CD8-positive, alpha-beta memory T cell (primary cell): ENCODE measurements at regions not wholly inside any gene's neighbourhood (a gene's known extent, or its start where the extent isn't known, plus 50 kb on each side); places are given as distances from the start of the nearest gene placed in this dataset.

Source experiments
- CTCF ChIA-PET: fragments of 350-600 bp; sonication (Branson Sonifier 250); formaldehyde crosslinking; loops from one replicate; lab custom pipeline; 2021; ENCODE audit warnings: antibody characterized with exemption; lab: Charles Lee
- POLR2A ChIA-PET: fragments of 350-600 bp; sonication (Branson Sonifier 250); formaldehyde crosslinking; loops from one replicate; lab custom pipeline; 2021; ENCODE audit warnings: antibody characterized with exemption; lab: Charles Lee
- DNase-seq, 5 donors: peaks; one replicate each; pipeline versions ENCODE4 v3.0.0 to v3.0.0-alpha.2; 2020 to 2022; ENCODE audit warnings: mixed read lengths in 1 of 5
- H3K27ac ChIP-seq: one replicate; pipeline ENCODE4 v1.7.0; 2013; ENCODE audit warnings: low read depth, mild to moderate bottlenecking, low read length, moderate library complexity
- H3K27me3 ChIP-seq: 2 replicates; pipeline ENCODE4 v1.7.0; 2013; ENCODE audit warnings: low read length, mild to moderate bottlenecking; ENCODE audit not compliant: insufficient read depth, poor library complexity, severe bottlenecking
- H3K36me3 ChIP-seq: 2 replicates; pipeline ENCODE4 v1.7.0; 2013; ENCODE audit warnings: mild to moderate bottlenecking, low read length, moderate library complexity; ENCODE audit not compliant: insufficient read depth
- H3K4me1 ChIP-seq: 2 replicates; pipeline ENCODE4 v1.7.0; 2013; ENCODE audit warnings: mild to moderate bottlenecking, low read length, moderate library complexity; ENCODE audit not compliant: insufficient read depth
- H3K4me3 ChIP-seq: 2 replicates; pipeline ENCODE4 v1.7.0; 2013; ENCODE audit warnings: mild to moderate bottlenecking, low read length
- H3K9me3 ChIP-seq: 2 replicates; pipeline ENCODE4 v1.7.0; 2013; ENCODE audit warnings: mild to moderate bottlenecking, low read length
- H3K27ac Mint-ChIP-seq, 8 donors: one replicate each; pipeline ENCODE4 v1.8.0; 2020 to 2021; ENCODE audit warnings: mixed read lengths in 8 of 8, mild to moderate bottlenecking in 6 of 8, inconsistent platforms in 3 of 8, moderate library complexity in 3 of 8
- H3K27me3 Mint-ChIP-seq, 2 donors: one replicate each; pipeline ENCODE4 v1.8.0; 2020 to 2021; ENCODE audit warnings: mixed read lengths in 2 of 2, mild to moderate bottlenecking in 1 of 2, moderate library complexity in 1 of 2
- H3K36me3 Mint-ChIP-seq, 3 donors: one replicate each; pipeline ENCODE4 v1.8.0; 2020 to 2021; ENCODE audit warnings: mixed read lengths in 3 of 3, inconsistent platforms in 1 of 3, mild to moderate bottlenecking in 1 of 3
- H3K4me1 Mint-ChIP-seq, 3 donors: one replicate each; pipeline ENCODE4 v1.8.0; 2020 to 2021; ENCODE audit warnings: mixed read lengths in 3 of 3, inconsistent platforms in 1 of 3, mild to moderate bottlenecking in 1 of 3
- H3K4me3 Mint-ChIP-seq, 7 donors: one replicate each; pipeline ENCODE4 v1.8.0; 2020 to 2021; ENCODE audit warnings: mixed read lengths in 7 of 7, mild to moderate bottlenecking in 6 of 7, moderate library complexity in 4 of 7, inconsistent platforms in 2 of 7
- H3K9me3 Mint-ChIP-seq, 5 donors: one replicate each; pipeline ENCODE4 v1.8.0; 2020 to 2022; ENCODE audit warnings: mixed read lengths in 5 of 5, mild to moderate bottlenecking in 3 of 5, moderate library complexity in 2 of 5, inconsistent platforms in 1 of 5

DNA sequence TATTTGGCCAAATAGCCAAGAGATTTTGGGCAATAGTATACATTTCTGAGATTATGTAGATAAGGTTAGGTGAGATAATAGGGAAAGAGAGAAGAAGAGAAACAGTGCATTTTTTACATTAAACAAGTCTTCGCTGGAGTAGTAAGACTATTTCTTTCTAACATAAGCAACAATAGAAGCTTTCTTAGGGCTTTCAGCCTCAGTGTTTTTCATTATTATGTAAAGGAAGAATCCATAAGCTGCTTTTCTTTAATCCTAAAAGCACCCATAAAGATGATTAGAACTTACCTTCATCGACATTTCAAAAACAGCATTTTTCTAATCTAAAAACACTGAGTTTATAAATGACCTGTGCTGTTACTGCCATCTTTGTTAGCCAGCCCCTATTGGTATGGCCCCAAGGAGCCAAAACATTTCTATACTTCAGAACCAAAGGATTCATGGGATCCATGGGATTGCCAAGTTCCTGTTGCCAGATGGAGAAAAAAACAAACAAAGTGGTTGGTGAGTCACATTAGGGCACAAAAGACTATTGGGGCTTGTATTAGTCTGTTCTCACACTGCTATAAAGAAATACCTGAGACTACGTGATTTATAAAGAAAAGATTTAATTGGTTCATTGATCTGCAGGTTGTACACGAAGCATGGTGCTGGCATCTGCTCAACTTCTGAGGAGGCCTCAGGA lies 88.2 kb downstream of the SCG2 start:
- Histone ChIP-seq H3K9me3 (no peaks in the 10 kb centered on the region), H3K27ac (no peak overlapping the region), H3K4me3 (no peak overlapping the region), H3K36me3 (no peaks in the 10 kb centered on the region), H3K27me3 (no peaks in the 10 kb centered on the region), H3K4me1 (no peaks in the 10 kb centered on the region)
- H3K27ac Mint-ChIP-seq: no peak overlapping the region
- peaks cover 0 to 4% (median 2%) of the 10 kb centered on the region in 5 donors for H3K9me3 Mint-ChIP-seq
- POLR2A ChIA-PET: no interaction called here
- no peaks in the 10 kb centered on the region for H3K4me1 Mint-ChIP-seq
- DNase-seq: no peak
- CTCF ChIA-PET: no interaction called here
- H3K4me3 Mint-ChIP-seq: no peak overlapping the region
- H3K27me3 Mint-ChIP-seq: peaks cover 0 to 2% of the 10 kb centered on the region in 2 donors
- no peaks in the 10 kb centered on the region for H3K36me3 Mint-ChIP-seq

DNA sequence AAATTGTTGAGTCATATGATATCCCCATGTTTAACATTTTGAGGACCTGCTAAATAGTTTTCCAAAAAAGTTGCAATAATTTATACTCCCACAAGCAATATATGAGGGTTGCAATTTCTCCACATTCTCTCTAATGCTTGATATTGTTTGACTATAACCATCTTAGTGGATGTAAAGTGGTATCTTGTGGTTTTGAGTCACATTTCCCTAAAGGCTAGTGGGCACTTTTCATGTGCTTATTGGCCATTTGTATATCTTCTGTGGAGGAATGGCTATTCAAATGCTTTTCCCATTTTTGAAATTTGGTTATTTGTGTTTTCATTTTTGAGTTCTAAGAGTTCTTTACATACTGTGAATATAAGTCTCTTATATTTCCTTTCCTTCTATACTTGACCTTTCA lies 82.7 kb downstream of the SCG2 start:
- Histone ChIP-seq H3K9me3 (no peaks in the 10 kb centered on the region), H3K4me1 (no peaks in the 10 kb centered on the region), H3K36me3 (no peaks in the 10 kb centered on the region), H3K27ac (no peak overlapping the region), H3K4me3 (no peak overlapping the region), H3K27me3 (no peaks in the 10 kb centered on the region)
- Mint-ChIP-seq H3K27me3 (no peaks in the 10 kb centered on the region), H3K9me3 (peaks cover 0 to 4% (median 0%) of the 10 kb centered on the region in 5 donors), H3K4me1 (no peaks in the 10 kb centered on the region), H3K36me3 (no peaks in the 10 kb centered on the region), H3K27ac (no peak overlapping the region), H3K4me3 (no peak overlapping the region)
- ChIA-PET CTCF (no interaction called here), POLR2A (no interaction called here)
- no peak for DNase-seq

DNA sequence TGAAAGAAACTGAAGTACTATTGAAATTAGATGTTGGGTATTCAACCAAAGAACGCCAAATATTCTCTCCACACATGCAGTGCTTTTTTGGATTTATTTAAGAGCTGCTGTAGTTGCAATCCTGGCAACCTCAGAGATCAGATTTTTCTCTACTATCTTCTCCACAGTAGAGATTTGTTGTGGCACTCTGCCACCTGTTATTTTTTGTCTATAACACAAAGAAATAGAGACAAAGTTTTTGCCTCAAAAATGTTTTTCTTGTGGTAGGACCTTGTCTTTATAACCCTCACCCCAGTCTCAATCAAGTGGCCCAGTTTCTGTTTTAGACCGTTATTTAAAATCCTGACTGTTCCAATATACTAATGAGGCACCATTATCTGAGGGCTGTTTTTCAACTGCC lies 79.4 kb downstream of the SCG2 start:
- no peaks in the 10 kb centered on the region for H3K4me1 ChIP-seq
- no peak overlapping the region for H3K4me3 ChIP-seq
- Mint-ChIP-seq H3K9me3 (peaks cover 0 to 2% (median 0%) of the 10 kb centered on the region in 5 donors), H3K4me3 (no peak overlapping the region), H3K27ac (no peak overlapping the region), H3K4me1 (no peaks in the 10 kb centered on the region), H3K36me3 (no peaks in the 10 kb centered on the region), H3K27me3 (no peaks in the 10 kb centered on the region)
- no peaks in the 10 kb centered on the region for H3K36me3 ChIP-seq
- DNase-seq: no peak
- ChIA-PET POLR2A (no interaction called here), CTCF (no interaction called here)
- H3K9me3 ChIP-seq: no peaks in the 10 kb centered on the region
- no peaks in the 10 kb centered on the region for H3K27me3 ChIP-seq
- no peak overlapping the region for H3K27ac ChIP-seq

DNA sequence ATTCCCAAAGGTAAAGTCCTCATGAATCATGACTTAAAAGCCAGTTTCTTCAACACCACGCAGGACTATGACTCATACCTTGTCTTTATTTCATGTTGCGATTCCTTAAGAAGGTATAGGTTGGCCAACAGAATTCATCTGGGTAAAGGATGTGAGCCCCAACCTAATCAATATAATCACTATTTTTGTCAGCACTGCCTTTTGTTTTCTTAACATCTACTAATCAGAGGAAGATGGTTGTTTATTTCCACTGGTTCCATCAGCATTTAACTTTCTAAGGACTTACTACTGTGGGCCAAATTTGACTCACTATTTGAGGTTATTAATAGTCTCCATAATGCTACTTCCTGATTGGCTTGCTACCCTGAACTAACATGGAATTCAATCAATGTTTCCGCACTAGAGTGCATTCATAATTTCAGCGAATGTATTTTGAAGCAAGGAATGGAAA lies 78.6 kb downstream of the SCG2 start:
- H3K27ac Mint-ChIP-seq: no peak overlapping the region
- Histone ChIP-seq H3K9me3 (no peaks in the 10 kb centered on the region), H3K36me3 (no peaks in the 10 kb centered on the region), H3K27me3 (no peaks in the 10 kb centered on the region), H3K4me1 (no peaks in the 10 kb centered on the region), H3K27ac (no peak overlapping the region), H3K4me3 (no peak overlapping the region)
- DNase-seq: no peak
- H3K4me1 Mint-ChIP-seq: no peaks in the 10 kb centered on the region
- no peaks in the 10 kb centered on the region for H3K36me3 Mint-ChIP-seq
- H3K4me3 Mint-ChIP-seq: no peak overlapping the region
- peaks cover 0 to 2% (median 0%) of the 10 kb centered on the region in 5 donors for H3K9me3 Mint-ChIP-seq
- ChIA-PET CTCF (no interaction called here), POLR2A (no interaction called here)
- peaks cover 0 to under 1% of the 10 kb centered on the region in 2 donors for H3K27me3 Mint-ChIP-seq

DNA sequence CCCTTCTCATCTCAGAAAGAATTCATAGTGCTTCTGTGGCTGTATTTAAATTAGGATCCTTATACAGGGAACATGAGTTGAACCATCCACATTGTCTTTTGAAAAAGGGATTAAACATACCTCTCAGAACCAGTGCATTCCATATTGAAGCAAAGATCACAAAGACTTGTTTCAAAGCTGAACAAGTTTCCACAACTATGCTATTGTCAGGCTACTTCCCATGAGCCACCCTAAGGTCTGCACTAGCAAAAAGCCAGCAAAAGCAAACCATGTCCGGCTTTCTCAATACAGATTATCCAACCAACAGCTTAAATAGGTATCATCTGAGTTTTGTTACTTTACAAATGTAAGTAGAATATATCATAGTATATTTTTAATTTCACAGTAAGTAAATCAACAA lies 78.1 kb downstream of the SCG2 start:
- no peaks in the 10 kb centered on the region for H3K27me3 ChIP-seq
- H3K4me1 Mint-ChIP-seq: no peaks in the 10 kb centered on the region
- H3K27ac Mint-ChIP-seq: no peak overlapping the region
- peaks cover 0 to 3% (median 0%) of the 10 kb centered on the region in 5 donors for H3K9me3 Mint-ChIP-seq
- no peak overlapping the region for H3K27ac ChIP-seq
- H3K27me3 Mint-ChIP-seq: peaks cover 0 to 3% of the 10 kb centered on the region in 2 donors
- no peaks in the 10 kb centered on the region for H3K36me3 ChIP-seq
- H3K4me1 ChIP-seq: no peaks in the 10 kb centered on the region
- no peaks in the 10 kb centered on the region for H3K36me3 Mint-ChIP-seq
- DNase-seq: no peak
- no peak overlapping the region for H3K4me3 ChIP-seq
- H3K4me3 Mint-ChIP-seq: no peak overlapping the region
- H3K9me3 ChIP-seq: no peaks in the 10 kb centered on the region
- ChIA-PET CTCF (no interaction called here), POLR2A (no interaction called here)

DNA sequence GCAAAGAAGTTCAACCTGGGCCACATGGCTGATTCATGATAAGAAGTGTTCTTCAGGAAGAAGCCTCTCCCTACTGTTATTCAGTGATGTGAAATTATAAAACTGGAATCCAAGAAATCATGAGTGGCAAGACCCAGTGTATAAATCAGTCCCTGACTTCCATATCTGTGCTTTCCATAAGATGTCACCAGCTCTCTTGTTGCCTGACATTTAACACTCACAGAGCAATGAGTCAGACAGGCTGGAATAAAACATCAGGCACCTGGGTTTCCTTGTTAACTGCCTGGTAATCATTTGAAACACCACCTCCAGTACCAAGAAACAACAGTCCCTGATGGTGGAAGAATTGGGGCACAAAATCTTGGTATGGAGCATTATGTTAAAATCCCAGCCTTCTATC lies 76.1 kb downstream of the SCG2 start:
- H3K36me3 Mint-ChIP-seq: no peaks in the 10 kb centered on the region
- no peak overlapping the region for H3K27ac ChIP-seq
- no peak for DNase-seq
- CTCF ChIA-PET: interaction anchor here (1.0 kb wide), 1 partner anchor 13 kb away, joined by 4 read pairs; no protein-coding TSS in a partner anchor
- no peak overlapping the region for H3K4me3 ChIP-seq
- peaks cover 0 to 3% of the 10 kb centered on the region in 2 donors for H3K27me3 Mint-ChIP-seq
- no peak overlapping the region for H3K4me3 Mint-ChIP-seq
- no peaks in the 10 kb centered on the region for H3K9me3 ChIP-seq
- H3K9me3 Mint-ChIP-seq: peaks cover 0 to 5% (median 0%) of the 10 kb centered on the region in 5 donors
- no peaks in the 10 kb centered on the region for H3K4me1 ChIP-seq
- H3K4me1 Mint-ChIP-seq: no peaks in the 10 kb centered on the region
- POLR2A ChIA-PET: no interaction called here
- H3K27ac Mint-ChIP-seq: no peak overlapping the region
- H3K36me3 ChIP-seq: no peaks in the 10 kb centered on the region
- no peaks in the 10 kb centered on the region for H3K27me3 ChIP-seq

DNA sequence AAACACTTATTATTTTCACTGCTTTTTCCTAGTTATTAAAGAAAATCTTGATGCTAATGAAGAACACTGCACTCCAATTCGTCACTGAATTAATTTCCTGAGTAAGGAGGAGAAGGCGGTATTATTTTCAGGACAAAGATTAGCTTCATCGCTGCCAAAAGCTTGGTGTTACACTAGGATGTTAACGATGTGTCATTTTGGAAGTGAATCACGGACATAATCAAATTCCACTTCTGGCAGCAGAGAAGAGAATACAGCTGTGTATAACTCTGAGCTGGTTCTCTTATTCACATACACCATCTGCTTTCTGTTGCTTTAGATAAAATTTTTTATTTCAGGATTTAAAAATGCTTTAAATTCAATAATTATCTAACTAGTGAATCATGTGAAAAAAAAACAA lies 74.1 kb downstream of the SCG2 start:
- Mint-ChIP-seq H3K36me3 (no peaks in the 10 kb centered on the region), H3K4me3 (no peak overlapping the region), H3K4me1 (no peaks in the 10 kb centered on the region), H3K27me3 (peaks cover 0 to 3% of the 10 kb centered on the region in 2 donors), H3K9me3 (peaks cover 0 to 5% (median 0%) of the 10 kb centered on the region in 5 donors), H3K27ac (no peak overlapping the region)
- Histone ChIP-seq H3K36me3 (no peaks in the 10 kb centered on the region), H3K9me3 (no peaks in the 10 kb centered on the region), H3K4me3 (no peak overlapping the region), H3K4me1 (no peaks in the 10 kb centered on the region), H3K27ac (no peak overlapping the region), H3K27me3 (no peaks in the 10 kb centered on the region)
- CTCF ChIA-PET: no interaction called here
- DNase-seq: no peak
- POLR2A ChIA-PET: no interaction called here

DNA sequence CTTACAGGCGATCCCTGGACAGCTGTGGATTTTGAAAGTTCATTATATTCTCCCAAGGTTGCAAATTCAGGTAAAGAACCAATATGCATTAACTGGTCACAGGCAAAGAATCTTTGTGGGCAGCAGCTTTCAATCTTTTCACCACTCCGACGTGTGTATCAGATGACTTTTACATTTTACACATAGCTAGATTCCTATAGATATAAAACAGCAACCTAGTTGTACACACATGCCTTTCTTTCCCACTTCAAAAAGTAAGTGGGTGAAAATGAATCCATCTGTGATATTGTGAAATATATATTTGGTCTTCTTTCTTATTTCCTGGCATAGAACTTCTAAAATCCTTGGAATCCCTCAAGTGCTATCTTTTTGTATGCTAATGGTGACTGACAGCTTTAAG lies 72.5 kb downstream of the SCG2 start:
- Mint-ChIP-seq H3K4me1 (no peaks in the 10 kb centered on the region), H3K27ac (no peak overlapping the region), H3K36me3 (no peaks in the 10 kb centered on the region), H3K9me3 (peaks cover 0 to 5% (median 0%) of the 10 kb centered on the region in 5 donors), H3K27me3 (peaks cover 0 to 3% of the 10 kb centered on the region in 2 donors), H3K4me3 (no peak overlapping the region)
- no peak overlapping the region for H3K27ac ChIP-seq
- CTCF ChIA-PET: no interaction called here
- no peaks in the 10 kb centered on the region for H3K27me3 ChIP-seq
- no peak for DNase-seq
- POLR2A ChIA-PET: no interaction called here
- H3K36me3 ChIP-seq: no peaks in the 10 kb centered on the region
- no peak overlapping the region for H3K4me3 ChIP-seq
- H3K4me1 ChIP-seq: no peaks in the 10 kb centered on the region
- H3K9me3 ChIP-seq: no peaks in the 10 kb centered on the region
